Mesenteric fat pad (tissue), 1 donor: ENCODE measurements at regions not wholly inside any gene's neighbourhood (a gene's known extent, or its start where the extent isn't known, plus 50 kb on each side); places are given as distances from the start of the nearest gene placed in this dataset.
"Not testable (repeated sequence)": the region's sequence is repeated elsewhere in the genome, so short reads cannot be mapped to it uniquely, and the experiment has no call there.

Source experiments
- DNase-seq: peaks from one replicate; pipeline ENCODE4 v3.0.0-alpha.2; 2020; ENCODE audit warnings: low spot score
- donor health status: DM: yes; HTN: yes; CAD: no.

GRCh38 chr10:44278837-44279324, 106.0 kb downstream of the CXCL12 start:
- DNase-seq, result no peak

GRCh38 chr10:44268435-44268948, 116.4 kb downstream of the CXCL12 start:
- not testable (repeated sequence) for DNase-seq

- no peak for DNase-seq
These were observed 117.9 kb downstream of the CXCL12 start for GRCh38 chr10:44267007-44267406.

- DNase-seq, result no peak
These were observed 120.7 kb downstream of the CXCL12 start for GRCh38 chr10:44264244-44264643.

- no peak for DNase-seq
These were observed 121.1 kb downstream of the CXCL12 start for GRCh38 chr10:44263771-44264170.

GRCh38 chr10:44262551-44263251, 122.2 kb downstream of the CXCL12 start:
- DNase-seq, result no peak

- DNase-seq, result no peak
These were observed 123.0 kb downstream of the CXCL12 start for GRCh38 chr10:44261710-44262455.

- DNase-seq, result no peak
These were observed 123.6 kb downstream of the CXCL12 start for GRCh38 chr10:44261296-44261695.

GRCh38 chr10:44260286-44260928, 124.5 kb downstream of the CXCL12 start:
- no peak for DNase-seq

- DNase-seq, result no peak
These were observed 125.6 kb downstream of the CXCL12 start for GRCh38 chr10:44259090-44259874.

- no peak for DNase-seq
These were observed 126.3 kb downstream of the CXCL12 start for GRCh38 chr10:44258460-44259089.

GRCh38 chr10:44258019-44258418, 126.9 kb downstream of the CXCL12 start:
- DNase-seq, result no peak

GRCh38 chr10:44253769-44254462, 131.0 kb downstream of the CXCL12 start:
- no peak for DNase-seq

GRCh38 chr10:44252631-44253030, 132.3 kb downstream of the CXCL12 start:
- not testable (repeated sequence) for DNase-seq

- DNase-seq, result not testable (repeated sequence)
These were observed 135.0 kb downstream of the CXCL12 start for GRCh38 chr10:44249933-44250332.

- DNase-seq, result no peak
These were observed 135.4 kb downstream of the CXCL12 start for GRCh38 chr10:44249490-44249889.

GRCh38 chr10:44246700-44247099, 138.2 kb downstream of the CXCL12 start:
- DNase-seq, result not testable (repeated sequence)

GRCh38 chr10:44246287-44246686, 138.6 kb downstream of the CXCL12 start:
- not testable (repeated sequence) for DNase-seq

- no peak for DNase-seq
These were observed 139.3 kb downstream of the CXCL12 start for GRCh38 chr10:44245601-44245938.
